ENCODE measurements at regions not wholly inside any gene's neighbourhood (a gene's known extent, or its start where the extent isn't known, plus 50 kb on each side); places are given as distances from the start of the nearest gene placed in this dataset.
"Not testable (repeated sequence)": the region's sequence is repeated elsewhere in the genome, so short reads cannot be mapped to it uniquely, and the experiment has no call there.

DNA sequence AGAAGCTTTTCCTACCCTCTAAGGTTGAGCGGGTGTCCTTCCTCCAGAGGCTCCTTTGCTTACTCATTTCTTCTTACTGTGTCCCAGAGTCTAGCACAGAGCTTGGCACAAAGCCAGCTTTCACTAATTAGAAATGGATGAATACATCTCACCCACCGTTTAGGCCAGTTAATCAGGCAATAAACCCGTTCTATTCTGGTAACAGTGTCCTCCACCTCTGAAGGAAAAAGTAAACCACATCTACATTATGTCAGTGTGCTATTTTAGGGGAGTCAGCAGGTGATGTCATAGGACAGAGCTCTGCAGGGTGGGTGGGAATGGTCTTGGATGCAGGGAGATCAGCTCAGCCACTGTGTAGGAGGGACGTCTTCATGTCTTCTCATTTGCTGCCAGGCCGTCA, 109.2 kb downstream of the OSTF1 start:
- no peak for DNase-seq (ENCODE audit: low spot score)

DNA sequence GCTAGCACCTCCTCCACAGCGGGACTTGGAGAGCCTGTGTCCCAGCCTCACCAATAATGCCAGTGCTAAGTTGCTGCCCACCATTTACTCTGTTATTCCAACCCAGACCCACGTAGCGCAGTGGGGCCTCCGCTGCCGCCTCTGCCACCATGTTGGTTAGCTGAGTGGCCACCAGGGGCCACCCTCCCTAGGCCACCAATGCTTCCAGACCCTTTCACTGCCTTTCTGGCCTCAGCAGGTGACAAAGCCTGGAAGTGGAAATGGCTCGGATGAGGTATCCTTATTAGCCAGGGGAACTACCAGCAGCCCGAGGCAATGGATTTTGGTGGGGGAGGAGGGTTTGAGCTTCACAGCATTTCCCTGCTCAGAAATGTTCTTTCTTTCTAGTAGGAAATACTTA, 110.1 kb downstream of the OSTF1 start:
- DNase-seq (ENCODE audit: low spot score) = no peak

DNA sequence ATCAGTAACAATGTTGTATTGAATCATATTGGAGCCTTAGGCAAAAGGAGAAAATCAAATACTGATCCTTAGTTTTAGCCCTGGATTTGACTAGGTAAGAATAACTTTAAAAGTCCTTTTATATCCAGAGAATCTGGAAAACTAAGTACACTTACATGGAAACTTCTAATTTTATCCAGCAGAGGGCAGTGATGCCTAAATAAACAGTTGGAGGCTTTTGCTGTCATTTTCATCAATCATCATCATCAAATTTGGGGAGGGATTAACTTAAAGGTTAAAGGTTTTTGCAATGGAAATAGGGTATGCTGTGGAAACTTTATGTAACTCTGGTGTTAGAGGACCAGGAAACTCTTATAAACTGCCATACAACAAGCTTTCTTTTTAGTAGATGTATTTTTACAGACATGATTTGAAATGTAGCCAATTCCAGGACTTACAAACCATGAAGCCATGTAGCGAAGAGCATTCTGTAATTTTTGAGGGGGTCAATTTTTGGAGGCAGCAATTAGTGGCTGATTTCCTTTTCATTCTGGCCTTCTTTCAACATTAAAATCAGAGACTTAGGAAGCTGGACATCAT, 112.7 kb downstream of the OSTF1 start:
- DNase-seq (ENCODE audit: low spot score) = no peak

DNA sequence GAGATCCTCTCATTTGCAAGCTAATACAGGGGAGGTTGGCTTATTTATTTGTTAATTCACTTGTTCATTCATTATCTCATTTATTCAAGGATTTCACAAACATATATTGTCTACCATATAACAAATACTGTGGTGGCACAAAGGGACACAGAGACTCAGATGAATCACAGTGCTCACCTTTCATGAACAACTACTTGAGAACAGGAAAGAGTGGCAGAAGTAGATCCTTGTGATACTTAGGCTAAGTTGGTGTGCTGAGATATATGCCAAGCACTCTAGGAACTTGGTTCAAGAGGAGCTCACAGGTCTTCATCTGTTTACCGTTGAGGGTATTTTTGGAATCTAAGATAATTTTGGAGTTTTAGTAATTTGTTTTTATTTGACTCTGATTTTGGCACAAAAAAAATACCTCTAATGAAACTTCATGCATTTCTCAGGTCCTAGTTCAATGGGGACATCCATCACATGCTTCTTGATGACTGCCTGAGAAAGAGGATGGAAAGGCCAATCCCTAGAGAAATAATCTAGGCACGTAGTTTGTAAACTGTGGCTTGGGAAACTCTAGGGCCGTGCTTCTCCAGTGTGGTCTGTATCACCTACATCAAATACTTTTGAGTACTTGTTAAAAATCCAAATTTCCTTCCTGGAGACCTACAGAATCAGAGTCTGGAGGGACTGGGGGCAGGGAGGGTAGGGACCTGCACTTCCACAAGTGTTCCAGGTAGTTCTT, 113.3 kb downstream of the OSTF1 start:
- no peak for DNase-seq (ENCODE audit: low spot score)

DNA sequence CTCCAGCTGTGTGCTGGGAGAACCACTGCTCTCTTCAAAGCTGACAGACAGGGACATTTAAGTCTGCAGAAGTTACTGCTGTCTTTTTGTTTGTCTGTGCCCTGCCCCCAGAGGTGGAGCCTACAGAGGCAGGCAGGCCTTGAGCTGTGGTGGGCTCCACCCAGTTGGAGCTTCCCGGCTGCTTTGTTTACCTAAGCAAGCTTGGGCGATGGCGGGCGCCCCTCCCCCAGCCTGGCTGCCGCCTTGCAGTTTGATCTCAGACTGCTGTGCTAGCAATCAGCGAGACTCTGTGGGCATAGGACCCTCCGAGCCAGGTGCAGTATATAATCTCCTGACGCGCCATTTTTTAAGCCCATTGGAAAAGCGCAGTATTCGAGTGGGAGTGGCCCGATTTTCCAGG, 119.7 kb downstream of the OSTF1 start:
- not testable (repeated sequence) for DNase-seq (ENCODE audit: low spot score)

DNA sequence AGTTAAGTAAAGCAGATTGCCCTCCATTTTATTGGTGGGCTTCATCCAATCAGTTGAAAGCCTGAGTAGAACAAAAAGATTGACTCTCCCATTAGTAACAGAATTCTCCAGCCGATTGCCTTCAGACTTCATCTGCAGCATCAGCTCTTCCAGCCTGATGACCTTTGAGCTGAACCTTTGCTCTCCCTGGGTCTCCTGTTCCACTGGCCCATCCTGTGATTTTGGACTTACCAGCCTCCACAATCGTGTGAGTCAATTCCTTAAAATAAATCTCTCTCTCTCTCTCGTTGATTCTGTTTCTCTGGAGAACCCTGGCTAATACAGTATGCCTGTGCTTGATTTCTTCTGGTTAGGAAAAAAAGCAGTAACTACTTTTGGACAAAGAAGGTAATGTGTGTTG, 121.9 kb downstream of the OSTF1 start:
- no peak for DNase-seq (ENCODE audit: low spot score)

DNA sequence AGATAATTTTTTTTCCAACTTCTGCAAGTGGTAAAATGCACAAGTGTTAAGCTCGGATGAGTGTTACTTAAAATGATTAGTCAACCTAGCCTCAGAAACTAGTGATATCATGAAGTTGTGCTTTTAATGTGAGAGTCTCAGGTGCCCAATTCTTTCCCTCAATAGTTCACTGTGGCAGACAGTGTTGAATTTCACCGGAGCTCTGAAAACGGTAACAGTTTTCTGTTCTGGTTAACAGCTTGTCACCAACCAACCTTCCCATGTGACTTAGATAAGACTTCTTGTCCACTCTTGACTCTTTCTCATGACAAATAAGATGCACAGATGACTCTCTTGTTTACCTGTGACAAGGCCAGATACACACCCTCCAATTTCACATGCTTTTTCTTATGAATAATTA, 125.5 kb downstream of the OSTF1 start:
- no peak for DNase-seq (ENCODE audit: low spot score)

DNA sequence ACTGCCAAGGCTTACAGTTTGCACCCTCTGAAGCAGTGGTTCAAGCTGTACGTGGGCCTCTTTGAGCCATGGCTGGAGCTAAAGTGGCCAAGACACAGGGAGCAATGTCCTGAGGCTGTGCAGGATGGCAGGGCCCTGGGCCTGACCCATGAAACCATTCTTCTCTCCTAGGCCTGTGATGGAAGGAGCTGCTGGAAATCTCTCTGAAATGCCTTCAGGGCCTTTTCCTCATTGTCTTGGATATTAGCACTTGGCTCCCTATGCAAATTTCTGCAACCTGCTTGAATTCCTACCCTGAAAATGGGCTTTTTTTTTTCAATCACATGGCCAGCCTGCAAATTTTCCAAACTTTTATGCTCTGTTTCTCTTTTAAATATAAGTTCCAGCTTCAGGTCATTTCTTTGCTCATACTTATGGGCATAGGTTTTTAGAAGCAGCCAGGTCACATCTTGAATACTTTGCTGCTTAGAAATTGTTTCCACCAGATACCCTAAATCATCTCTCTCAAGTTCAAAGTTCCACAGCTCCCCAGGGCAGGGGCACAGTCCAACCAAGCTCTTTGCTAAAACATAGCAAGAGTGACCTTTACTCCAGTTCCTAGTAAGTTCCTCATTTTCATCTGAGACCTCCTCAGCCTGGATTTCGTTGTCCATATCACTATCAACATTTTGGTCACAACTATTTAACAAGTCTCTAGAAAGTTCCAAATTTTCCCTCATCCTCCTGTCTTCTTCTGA, 138.3 kb downstream of the OSTF1 start:
- DNase-seq (ENCODE audit: low spot score) = no peak

DNA sequence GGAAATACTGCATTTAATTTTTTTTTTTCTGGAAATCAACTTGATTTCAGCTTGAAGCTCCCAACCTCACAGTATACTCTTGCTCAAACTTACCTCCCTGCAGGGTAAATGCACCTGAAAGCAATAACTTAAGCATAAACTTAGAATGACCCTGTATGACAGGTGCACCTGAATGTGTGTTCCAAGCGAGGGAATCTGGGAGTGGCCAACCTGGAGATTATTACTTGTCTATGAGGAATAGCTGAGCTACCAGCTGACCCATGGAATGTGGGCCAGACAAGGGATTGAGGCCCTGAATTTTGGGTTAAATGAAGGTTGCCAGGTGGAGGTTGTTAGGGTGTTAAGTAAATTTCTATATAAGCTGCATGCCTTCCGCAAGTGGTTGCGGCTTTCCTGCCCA, 140.6 kb downstream of the OSTF1 start:
- DNase-seq (ENCODE audit: low spot score) = no peak

DNA sequence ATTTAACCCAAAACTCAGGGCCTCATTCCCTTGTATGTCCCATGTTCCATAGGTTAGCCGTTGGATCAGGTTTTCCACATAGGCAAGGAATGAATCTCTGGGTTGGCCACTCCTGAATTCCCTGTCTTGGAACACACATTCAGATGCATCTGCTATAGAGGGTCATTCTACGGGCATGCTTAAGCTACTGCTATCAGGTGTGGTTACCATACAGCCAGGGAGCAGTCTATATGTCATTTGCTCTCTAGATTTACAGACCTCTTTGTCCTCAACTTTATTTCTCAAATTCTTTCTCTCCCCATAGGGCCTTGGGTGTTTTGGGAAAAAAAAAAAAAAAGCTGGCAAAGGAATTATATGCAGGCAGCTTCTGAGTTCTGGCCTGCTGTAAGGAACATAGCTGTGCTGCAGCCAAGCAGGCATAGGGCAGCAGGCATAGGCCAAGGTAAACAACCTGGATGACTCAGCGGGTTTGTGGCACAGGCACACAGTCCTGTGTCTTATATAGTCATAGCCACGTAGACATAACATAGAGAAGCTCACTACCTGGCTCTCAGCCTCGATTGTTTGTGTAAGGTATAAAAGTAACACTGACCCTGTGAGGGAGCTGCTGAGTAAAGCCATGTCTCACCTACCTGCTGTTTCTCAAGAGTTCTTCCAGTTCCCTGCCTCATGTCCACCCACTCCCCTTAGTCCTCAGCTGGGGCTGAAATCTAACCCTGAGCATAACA, 141.5 kb downstream of the OSTF1 start:
- no peak for DNase-seq (ENCODE audit: low spot score)

DNA sequence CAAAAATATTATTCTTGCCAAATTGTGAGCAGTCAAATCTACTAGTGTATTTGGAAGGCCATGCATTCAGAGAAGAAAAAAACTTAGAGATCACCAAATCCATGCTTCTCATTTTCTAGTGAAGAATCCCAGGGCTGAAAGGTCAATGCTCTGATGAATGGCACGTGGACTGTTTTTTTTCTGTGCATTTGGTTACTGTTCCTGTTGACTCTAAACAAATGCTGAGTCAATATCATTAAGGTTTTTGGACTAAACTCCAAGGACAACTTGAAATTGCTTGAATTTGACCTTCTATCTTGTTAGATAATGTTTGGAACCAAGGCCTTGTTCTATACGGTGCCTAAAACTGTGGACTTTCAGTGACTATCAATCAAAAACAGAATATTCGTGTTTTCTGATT, 142.2 kb downstream of the OSTF1 start:
- no peak for DNase-seq (ENCODE audit: low spot score)

DNA sequence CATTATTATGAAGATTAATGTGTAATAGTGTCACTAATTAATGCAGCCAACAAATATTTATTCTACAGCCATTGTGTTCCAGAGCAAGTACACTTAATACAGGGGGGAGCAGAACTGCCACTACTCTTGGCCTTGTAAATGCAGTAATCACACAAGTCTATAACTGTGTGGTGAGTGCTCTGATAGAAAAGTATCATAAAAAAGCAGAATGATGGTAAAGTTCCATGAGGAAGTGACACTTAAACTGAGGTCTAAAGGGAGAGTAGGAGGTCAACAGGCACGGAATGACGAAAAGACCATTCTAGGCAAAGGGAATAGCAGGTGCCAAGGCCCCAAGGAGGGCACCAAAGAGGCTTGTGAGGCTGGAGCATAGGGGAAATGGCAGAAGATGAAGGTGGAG, 142.9 kb downstream of the OSTF1 start:
- DNase-seq (ENCODE audit: low spot score) = no peak

DNA sequence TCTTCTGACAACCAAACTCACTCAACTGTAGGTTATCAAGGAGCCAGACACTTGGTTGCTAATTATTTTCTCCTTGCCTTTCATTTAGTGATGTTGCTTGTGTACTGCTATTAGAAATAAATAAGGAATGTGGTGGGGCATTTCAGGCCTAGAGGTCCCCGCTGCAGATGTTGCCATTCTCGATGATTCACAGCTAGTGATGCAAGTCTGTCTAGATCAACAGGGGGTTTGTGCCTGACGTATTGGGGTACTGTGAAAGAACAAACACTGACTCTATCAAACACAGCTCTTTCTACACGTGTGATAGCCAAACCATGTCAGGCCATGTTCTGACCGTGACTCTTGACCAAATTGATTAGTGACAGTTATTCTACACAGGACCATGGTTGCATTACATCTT, 144.7 kb downstream of the OSTF1 start:
- no peak for DNase-seq (ENCODE audit: low spot score)

DNA sequence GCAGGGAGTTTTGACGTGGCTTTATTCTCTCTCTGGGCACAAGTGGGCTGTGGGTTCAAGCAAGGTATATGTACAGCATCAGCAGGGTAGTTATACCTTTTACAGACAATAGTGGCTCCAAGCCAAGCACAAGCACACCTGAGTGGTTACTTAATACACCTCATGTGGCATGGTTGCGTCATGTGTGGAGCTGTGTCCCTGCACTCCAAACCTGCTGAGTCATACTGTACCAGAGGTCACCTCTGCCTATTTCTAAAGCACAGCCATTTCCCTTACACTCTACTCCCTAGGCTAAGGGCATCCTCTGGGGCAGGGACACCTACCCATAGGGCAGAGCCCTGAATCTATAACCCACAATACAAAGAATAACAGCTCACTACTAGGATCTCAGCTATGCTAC, 147.3 kb downstream of the OSTF1 start:
- DNase-seq (ENCODE audit: low spot score) = no peak

DNA sequence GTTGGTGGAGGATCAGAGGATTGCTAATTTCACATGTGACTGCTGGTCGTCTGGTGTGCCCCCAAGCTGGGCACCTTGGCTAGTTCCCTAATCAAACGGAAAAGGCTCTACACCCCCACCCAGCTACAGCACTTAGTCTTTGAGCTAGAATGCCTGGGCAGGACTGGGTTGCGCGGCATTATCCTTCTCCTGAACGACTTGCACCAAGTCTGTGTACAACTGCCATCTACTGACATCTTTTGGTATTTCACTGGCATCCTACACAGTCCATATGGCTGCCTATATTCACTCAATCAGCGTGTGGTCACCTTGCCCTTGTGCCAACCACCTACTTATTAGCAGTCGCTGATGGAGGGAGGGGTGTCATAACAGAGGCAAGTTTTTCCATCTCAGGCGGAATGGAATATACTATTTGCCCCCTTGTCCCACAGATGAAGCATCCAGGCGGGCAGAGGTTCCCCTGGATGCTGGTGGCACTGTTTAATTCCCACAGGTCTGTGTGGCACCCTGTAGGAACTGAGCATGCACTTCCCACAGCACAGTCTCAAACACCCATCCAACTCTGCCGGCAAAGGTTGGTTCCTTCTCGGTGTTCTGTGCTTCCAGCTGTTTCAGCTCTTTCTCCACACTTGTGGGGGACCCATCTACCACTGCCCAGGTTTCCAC, 150.1 kb downstream of the OSTF1 start:
- peak; percentile 22 for DNase-seq (ENCODE audit: low spot score)

DNA sequence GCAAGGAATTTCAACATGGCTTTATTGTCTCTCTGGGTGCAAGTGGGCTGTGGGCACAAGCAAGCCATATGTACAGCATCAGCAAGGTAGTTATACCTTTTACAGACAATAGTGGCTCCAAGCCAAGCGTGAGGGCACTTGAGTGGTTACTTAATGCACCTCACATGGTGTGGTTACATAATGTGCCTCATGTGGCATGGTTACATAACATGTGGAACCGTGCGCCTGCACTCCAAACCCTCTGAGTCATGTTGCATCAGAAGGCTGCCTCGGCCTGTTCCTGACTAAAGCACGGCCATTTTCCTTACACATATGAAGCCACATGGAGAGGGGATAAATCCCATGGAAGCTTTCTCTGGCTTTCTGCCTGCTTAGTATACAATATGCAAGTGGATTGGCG, 150.9 kb downstream of the OSTF1 start:
- no peak for DNase-seq (ENCODE audit: low spot score)

DNA sequence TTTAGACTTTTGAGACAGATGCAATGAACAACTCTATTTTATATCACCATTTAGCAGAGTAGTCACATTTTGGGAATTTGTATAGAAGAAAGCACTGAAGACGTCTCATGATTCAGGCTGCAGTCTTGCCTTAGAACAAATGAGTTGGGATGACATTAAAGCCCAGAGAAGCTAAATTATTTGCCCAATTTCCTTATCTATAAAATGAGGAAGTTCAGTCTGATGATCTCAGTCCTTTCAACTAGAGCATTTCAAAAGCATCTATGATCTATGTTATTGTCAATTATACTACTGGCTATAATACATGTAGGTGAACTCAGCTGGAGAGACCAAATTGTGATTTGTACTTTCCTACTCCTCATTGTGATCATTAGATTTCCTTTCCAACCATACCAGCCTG, 154.1 kb downstream of the OSTF1 start:
- DNase-seq (ENCODE audit: low spot score) = no peak

DNA sequence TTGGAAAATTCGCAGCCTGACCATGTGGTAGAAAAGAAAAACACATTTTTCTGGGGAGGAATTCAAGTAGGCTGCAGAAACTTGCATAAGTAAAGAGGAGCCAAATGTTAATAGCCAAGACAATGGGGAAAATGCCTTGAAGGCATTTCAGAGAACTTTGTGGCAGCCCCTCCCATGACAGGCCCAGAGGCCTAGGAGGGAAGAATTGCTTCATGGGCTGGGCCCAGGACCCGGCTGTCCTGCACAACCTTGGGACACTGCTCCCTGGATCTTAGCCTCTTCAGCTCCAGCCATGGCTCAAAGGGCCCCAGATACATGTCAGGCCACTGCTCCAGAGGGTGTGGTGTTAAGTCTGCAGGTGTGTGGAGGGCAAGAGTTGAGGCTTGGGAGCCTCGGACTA, 158.6 kb downstream of the OSTF1 start:
- no peak for DNase-seq (ENCODE audit: low spot score)

DNA sequence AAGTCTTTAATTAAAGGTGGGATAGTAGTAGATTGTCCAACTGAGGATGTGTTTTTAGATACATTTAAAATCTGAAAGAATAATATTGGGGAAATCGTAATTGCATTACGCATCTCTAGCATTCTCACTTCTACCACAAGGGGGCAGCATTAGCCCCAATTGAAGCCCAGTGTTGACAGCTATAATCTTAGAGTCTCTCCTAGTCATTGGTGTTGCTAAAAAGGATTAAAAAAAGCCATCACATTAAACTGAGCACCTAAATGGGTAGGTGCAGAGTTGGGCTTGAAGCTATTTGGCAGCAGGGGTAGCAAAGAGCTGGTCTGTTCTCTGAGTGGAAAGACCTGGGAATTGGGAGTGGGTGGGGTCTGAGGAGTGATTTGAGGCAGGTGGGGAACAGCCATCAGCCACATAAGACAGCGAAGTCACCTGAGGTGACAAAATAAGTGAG, 177.2 kb downstream of the OSTF1 start:
- peak; percentile 15 for DNase-seq (ENCODE audit: low spot score)

DNA sequence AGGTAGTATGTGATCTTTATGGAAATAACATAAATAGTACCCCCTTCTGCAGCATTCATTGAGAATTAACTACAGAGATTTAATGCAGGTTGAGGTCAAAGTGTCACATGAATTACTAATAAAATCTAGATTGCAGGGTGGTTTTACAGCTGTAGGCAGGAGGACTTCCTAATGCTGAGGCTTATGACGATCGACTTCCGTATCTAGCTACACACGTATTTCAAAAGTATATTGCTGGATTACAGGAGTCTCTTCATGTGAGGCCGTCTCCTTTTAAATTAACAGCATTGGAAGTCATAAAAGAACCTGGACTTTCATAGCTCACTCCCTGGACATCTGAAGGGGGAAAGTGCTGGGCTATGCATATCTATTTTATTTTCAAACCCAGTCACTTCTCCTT, 180.9 kb downstream of the OSTF1 start:
- DNase-seq (ENCODE audit: low spot score) = no peak

DNA sequence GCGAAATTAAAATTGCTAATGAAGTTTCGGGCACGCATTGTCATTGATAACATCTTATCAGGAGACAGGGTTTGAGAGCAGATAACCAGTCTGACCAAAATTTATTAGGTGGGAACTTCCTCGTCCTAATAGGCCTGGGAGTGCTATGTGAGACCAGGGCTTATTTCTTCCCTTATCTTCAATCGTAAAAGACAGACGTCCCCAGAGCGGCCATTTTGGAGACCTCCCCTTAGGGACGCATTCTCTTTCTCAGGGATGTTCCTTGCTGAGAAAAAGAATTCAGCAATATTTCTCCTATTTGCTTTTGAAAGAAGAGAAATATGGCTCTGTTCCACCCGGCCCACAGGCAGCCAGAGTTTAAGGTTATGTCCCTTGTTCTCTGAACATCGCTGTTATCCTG, 184.7 kb downstream of the OSTF1 start:
- not testable (repeated sequence) for DNase-seq (ENCODE audit: low spot score)

DNA sequence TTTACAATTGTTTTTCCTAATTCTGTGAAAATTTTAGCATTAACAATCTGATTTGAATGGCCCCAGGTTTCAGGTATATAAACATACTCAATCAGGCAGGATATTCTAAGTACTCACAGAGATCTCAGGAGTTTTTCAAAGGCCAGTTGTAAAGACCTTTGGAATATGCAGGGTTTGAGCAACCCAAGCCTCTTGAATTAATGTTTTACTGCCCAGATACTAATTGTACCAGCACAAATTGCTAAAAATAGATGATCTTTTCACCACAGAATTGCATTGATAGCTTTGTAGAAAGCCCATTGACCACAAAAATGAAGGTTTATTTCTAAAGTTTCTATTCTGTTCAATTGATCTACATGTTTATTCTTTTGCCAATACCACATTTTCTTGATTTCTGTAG, 186.5 kb downstream of the OSTF1 start:
- no peak for DNase-seq (ENCODE audit: low spot score)
